Left lung (tissue), 4 donors: ENCODE measurements at regions not wholly inside any gene's neighbourhood (a gene's known extent, or its start where the extent isn't known, plus 50 kb on each side); places are given as distances from the start of the nearest gene placed in this dataset.

Source experiments
- ATAC-seq: fragments of 200-7000 bp; cut with Tn5 transposase; one replicate; pipeline ENCODE4 v1.9.1; 2020; ENCODE audit warnings: moderate library complexity
- DNase-seq, 4 donors: peaks; one replicate each; pipeline ENCODE4 v3.0.0-alpha.2; 2013 to 2020
- H3K27ac ChIP-seq, 2 donors: fragments of 200-600 bp; sonication (generic) in 1 of 2; one replicate each; pipeline versions ENCODE4 v1.5.0 to v1.8.0; 2020 to 2021
- H3K27me3 ChIP-seq, 2 donors: fragments of 200-600 bp; sonication (generic) in 1 of 2; one replicate each; pipeline versions ENCODE4 v1.5.0 to v1.8.0; 2020 to 2021
- H3K36me3 ChIP-seq, 2 donors: fragments of 200-600 bp; sonication (generic) in 1 of 2; one replicate each; pipeline versions ENCODE4 v1.5.0 to v1.8.0; 2020 to 2021
- H3K4me1 ChIP-seq, 2 donors: fragments of 200-600 bp; one replicate each; pipeline ENCODE4 v1.8.0; 2021
- H3K4me3 ChIP-seq, 2 donors: fragments of 200-600 bp; sonication (generic) in 1 of 2; one replicate each; pipeline versions ENCODE4 v1.5.0 to v1.8.0; 2020 to 2021; ENCODE audit warnings: mild to moderate bottlenecking in 1 of 2
- H3K9me3 ChIP-seq, 2 donors: fragments of 200-600 bp; sonication (generic) in 1 of 2; one replicate each; pipeline versions ENCODE4 v1.5.0 to v1.8.0; 2020 to 2021
- CTCF ChIP-seq, 2 donors: fragments of 200-600 bp; sonication (generic) in 1 of 2; IDR thresholded peaks; one replicate each; pipeline versions ENCODE4 v1.5.0 to v1.8.0; 2021; ENCODE audit warnings: antibody characterized with exemption in 2 of 2
- intact Hi-C, 2 donors: fragments of 100-400 bp; cut with DNase I; formaldehyde crosslinking; loops; one replicate each; pipeline versions ENCODE4 v1.11.2 to v1.14.2; 2022
- donor health status: DM: no; HTN: yes; CAD: no.
- donor health status: DM: no; HTN: no; CAD: no.

DNA sequence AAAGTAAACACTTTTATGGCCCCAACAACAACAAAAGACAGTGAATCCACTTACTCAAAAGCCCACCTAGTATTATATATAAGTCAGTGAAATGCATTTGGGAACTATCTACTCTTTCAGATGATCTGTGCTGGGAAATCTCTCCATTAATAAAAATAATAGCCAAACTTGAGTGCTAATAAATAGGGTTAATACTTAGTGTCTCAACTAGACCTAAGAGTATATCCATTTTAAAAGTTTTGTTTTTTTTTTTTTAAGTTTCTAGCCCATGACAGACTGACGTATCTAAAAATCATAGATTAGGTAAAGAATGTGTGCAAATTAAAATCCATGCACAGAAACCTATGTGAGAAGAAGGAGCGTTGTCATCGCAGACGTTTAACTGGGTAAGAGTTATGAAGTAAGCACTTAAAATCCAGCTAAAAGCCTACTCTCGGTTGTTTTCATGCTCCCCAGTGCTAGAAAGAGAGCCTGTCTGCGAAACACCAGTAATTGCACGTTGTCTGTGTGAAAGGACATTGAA, 83.4 kb upstream of the PELI1 start:
- ATAC-seq, result no peak
- DNase-seq, result no peak
- H3K27ac ChIP-seq, result peak overlapping the region; percentile 80 to 81

DNA sequence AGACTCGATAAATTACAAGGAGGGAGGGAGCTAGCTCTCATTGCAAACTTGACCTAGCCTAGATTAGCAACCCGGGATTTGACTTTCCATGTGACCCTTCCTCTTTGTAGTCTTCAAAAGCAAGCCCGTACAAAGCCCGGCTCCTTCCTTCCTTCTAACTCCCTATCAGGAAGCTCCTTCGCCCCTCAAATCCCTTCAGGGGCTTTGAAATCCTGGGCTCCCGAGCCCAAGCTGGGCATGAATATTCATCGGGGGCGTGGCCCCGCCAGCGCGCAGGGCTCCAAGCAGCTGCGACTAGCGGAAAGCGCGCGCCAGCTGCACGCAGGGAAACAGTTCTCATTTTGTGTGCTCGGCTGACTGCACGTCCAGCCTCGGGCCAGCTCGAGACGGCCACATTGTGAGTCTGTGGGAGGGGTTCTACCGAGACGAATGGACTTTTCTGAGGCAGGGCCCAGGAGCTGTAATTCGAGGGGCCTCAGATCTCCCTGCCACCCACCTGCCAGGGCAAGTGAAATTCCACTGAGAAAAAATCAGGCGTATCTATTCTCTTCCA, 84.0 kb upstream of the PELI1 start:
- TF ChIP-seq CTCF (IDR thresholded peaks at IDR 0.05), result peak in 1 of 2 donors; percentile 22
- DNase-seq, result peak; percentile 84 to 98 (median 90)
- Histone ChIP-seq H3K36me3 (no peaks in the 10 kb centered on the region), H3K27me3 (no peaks in the 10 kb centered on the region), H3K4me1 (peaks cover 0 to 28% of the 10 kb centered on the region in 2 donors), H3K9me3 (no peaks in the 10 kb centered on the region), H3K4me3 (peak overlapping the region; percentile 24 to 41), H3K27ac (peak overlapping the region; percentile 80 to 81)
- ATAC-seq, result peak; percentile 99
- intact Hi-C loops, result no loop called here

More for the DNA sequence above, 83.4 kb upstream of the PELI1 start:
- Histone ChIP-seq H3K4me1 (peaks cover 0 to 34% of the 10 kb centered on the region in 2 donors), H3K9me3 (no peaks in the 10 kb centered on the region), H3K36me3 (no peaks in the 10 kb centered on the region), H3K27me3 (no peaks in the 10 kb centered on the region), H3K4me3 (peak overlapping the region; percentile 24 to 41)
- no peak for TF ChIP-seq CTCF (IDR thresholded peaks at IDR 0.05)
- intact Hi-C loops, result no loop called here

DNA sequence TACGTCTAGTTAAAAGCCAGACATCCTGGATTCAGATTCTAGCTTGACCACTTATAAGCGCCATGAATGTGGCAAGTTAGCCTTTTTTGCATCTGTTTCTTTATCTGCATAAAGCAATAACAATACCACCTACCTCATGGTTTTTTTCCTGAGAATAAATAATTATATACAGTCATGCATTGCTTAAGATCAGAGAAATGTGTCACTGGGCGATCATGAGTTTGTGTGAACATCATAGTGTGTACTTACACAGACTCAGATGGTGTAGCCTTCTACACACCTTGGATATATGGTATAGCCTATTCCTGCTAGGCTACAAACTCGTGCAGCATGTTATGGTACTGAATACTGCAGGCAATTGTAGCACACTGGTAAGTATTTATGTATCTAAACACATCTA, 84.7 kb upstream of the PELI1 start:
- intact Hi-C loops, result no loop called here
- H3K27ac ChIP-seq, result peak overlapping the region in 1 of 2 donors; percentile 81
- ATAC-seq (no peak), DNase-seq (no peak)
- H3K9me3 ChIP-seq, result no peaks in the 10 kb centered on the region
- H3K4me3 ChIP-seq, result peak overlapping the region in 1 of 2 donors; percentile 41
- TF ChIP-seq CTCF (IDR thresholded peaks at IDR 0.05), result no peak
- H3K4me1 ChIP-seq, result peaks cover 0 to 22% of the 10 kb centered on the region in 2 donors
- H3K27me3 ChIP-seq, result no peaks in the 10 kb centered on the region
- H3K36me3 ChIP-seq, result no peaks in the 10 kb centered on the region

- ATAC-seq (no peak), DNase-seq (no peak)
- H3K4me1 ChIP-seq, result peaks cover 0 to 22% of the 10 kb centered on the region in 2 donors
- no peak overlapping the region for H3K27ac ChIP-seq
- no peak overlapping the region for H3K4me3 ChIP-seq
- no peaks in the 10 kb centered on the region for H3K9me3 ChIP-seq
- no peaks in the 10 kb centered on the region for H3K36me3 ChIP-seq
- no peaks in the 10 kb centered on the region for H3K27me3 ChIP-seq
- TF ChIP-seq CTCF (IDR thresholded peaks at IDR 0.05), result no peak
- intact Hi-C loops, result no loop called here
These were observed 86.3 kb upstream of the PELI1 start for GRCh38 chr2:64230540-64230939.

GRCh38 chr2:64232266-64232665, 88.0 kb upstream of the PELI1 start:
- Histone ChIP-seq H3K4me1 (peaks cover 0 to 18% of the 10 kb centered on the region in 2 donors), H3K9me3 (no peaks in the 10 kb centered on the region), H3K27ac (no peak overlapping the region), H3K36me3 (no peaks in the 10 kb centered on the region), H3K4me3 (no peak overlapping the region), H3K27me3 (no peaks in the 10 kb centered on the region)
- ATAC-seq (no peak), DNase-seq (no peak)
- no peak for TF ChIP-seq CTCF (IDR thresholded peaks at IDR 0.05)
- intact Hi-C loops, result no loop called here
